ENCODE measurements at regions not wholly inside any gene's neighbourhood (a gene's known extent, or its start where the extent isn't known, plus 50 kb on each side); places are given as distances from the start of the nearest gene placed in this dataset.

DNA sequence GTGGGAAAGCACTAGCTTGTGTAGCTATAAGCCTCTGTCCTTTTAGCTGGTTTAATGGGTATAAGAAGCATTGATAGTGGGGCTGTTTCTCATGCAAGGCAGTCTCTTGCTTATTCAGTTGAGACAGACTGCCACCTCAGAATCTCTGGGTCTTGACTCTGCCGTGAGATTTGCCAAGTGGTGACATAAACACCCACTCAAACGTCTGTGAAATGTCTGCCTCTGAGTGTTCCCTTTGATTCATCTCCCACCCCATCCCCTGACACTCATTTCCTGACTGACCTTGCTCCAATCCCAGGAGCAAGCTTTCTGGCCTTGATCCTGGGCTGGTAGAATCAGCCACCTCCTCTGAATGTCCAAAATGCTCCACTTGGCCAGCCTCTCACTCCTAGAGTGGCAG is 141.9 kb upstream of the RBMS1 start:
- no peaks in the 10 kb centered on the region for H3K27me3 ChIP-seq (ENCODE audit: insufficient read depth, poor library complexity, severe bottlenecking)
- no peak for TF ChIP-seq SPI1 (IDR thresholded peaks at IDR 0.05; ENCODE audit: borderline replicate concordance, low read depth)
- TF ChIP-seq GABPA (IDR thresholded peaks at IDR 0.05; ENCODE audit: low read depth), result no peak
- TF ChIP-seq, protein P1, sequence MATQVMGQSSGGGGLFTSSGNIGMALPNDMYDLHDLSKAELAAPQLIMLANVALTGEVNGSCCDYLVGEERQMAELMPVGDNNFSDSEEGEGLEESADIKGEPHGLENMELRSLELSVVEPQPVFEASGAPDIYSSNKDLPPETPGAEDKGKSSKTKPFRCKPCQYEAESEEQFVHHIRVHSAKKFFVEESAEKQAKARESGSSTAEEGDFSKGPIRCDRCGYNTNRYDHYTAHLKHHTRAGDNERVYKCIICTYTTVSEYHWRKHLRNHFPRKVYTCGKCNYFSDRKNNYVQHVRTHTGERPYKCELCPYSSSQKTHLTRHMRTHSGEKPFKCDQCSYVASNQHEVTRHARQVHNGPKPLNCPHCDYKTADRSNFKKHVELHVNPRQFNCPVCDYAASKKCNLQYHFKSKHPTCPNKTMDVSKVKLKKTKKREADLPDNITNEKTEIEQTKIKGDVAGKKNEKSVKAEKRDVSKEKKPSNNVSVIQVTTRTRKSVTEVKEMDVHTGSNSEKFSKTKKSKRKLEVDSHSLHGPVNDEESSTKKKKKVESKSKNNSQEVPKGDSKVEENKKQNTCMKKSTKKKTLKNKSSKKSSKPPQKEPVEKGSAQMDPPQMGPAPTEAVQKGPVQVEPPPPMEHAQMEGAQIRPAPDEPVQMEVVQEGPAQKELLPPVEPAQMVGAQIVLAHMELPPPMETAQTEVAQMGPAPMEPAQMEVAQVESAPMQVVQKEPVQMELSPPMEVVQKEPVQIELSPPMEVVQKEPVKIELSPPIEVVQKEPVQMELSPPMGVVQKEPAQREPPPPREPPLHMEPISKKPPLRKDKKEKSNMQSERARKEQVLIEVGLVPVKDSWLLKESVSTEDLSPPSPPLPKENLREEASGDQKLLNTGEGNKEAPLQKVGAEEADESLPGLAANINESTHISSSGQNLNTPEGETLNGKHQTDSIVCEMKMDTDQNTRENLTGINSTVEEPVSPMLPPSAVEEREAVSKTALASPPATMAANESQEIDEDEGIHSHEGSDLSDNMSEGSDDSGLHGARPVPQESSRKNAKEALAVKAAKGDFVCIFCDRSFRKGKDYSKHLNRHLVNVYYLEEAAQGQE (IDR thresholded peaks at IDR 0.05; ENCODE audit: insufficient replicate concordance, low read depth), result no peak
- TF ChIP-seq POLR2AphosphoS5 (IDR thresholded peaks at IDR 0.05; ENCODE audit: low read depth), result no peak
- TF ChIP-seq, protein P2, sequence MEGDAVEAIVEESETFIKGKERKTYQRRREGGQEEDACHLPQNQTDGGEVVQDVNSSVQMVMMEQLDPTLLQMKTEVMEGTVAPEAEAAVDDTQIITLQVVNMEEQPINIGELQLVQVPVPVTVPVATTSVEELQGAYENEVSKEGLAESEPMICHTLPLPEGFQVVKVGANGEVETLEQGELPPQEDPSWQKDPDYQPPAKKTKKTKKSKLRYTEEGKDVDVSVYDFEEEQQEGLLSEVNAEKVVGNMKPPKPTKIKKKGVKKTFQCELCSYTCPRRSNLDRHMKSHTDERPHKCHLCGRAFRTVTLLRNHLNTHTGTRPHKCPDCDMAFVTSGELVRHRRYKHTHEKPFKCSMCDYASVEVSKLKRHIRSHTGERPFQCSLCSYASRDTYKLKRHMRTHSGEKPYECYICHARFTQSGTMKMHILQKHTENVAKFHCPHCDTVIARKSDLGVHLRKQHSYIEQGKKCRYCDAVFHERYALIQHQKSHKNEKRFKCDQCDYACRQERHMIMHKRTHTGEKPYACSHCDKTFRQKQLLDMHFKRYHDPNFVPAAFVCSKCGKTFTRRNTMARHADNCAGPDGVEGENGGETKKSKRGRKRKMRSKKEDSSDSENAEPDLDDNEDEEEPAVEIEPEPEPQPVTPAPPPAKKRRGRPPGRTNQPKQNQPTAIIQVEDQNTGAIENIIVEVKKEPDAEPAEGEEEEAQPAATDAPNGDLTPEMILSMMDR (IDR thresholded peaks at IDR 0.05; ENCODE audit: insufficient read depth, low read length), result no peak
- no peak overlapping the region for H3K4me3 ChIP-seq (replicated peaks; ENCODE audit: insufficient read depth, low read length)
- no peak overlapping the region for H3K27ac ChIP-seq (replicated peaks)
- DNase-seq (ENCODE audit: low read depth in 1 of 2, low spot score in 1 of 2), result no peak

DNA sequence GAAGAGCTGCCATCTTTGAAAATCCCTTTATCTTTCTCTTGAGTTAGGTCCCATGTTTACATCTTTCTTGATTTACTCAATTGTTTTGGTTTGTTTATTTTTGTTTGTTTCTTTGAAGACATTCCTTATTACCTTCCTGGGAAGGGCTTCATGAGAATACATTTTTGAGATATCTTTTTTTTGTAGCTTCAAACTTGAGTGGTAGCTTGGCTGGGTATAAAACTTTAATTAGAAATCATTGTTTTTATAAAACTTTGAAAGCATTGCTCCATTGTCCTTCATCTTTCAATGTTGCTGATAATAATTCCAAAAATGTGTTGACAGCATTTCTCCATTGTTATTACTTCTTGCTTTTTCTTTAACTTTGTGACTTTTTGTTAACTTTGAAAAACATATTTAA is 145.9 kb upstream of the RBMS1 start:
- no peak for DNase-seq (ENCODE audit: low read depth in 1 of 2, low spot score in 1 of 2)
- H3K4me3 ChIP-seq (replicated peaks; ENCODE audit: insufficient read depth, low read length), result no peak overlapping the region

DNA sequence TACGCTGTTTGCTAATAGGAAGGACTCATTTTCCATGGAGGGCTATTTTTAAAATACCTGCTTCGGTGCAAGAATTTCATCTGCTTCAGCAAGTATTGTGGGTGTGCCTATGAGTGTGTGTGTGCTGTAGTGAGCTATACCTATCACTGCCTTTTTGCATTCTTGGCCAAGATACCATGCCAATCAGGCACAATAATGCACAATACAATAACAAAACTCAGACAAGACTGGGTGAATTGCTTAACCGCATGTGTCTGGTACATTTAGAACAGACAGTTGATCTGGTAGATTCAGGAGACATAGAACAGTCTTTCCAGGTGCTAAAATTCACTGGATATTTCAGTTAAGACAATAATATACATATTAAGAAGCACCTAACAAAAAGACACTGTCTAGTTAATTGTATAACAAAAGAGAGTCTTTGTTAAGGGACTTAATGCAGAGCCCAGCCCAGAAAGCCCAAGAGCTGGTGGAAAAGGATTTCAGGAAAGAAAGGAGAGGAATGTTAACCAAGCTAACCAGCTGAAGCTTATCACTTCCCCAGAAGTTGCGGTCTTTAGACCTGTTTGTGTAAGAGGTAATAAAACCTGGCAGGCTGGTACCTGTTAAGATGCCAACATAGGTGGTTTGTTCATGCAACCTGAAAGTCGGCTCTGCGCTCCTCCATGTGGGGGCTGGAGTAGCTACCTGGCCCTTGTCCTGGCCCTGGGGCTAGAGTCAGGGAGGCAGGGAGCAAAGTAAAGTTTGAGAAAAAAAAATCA is 153.3 kb upstream of the RBMS1 start:
- H3K27me3 ChIP-seq (ENCODE audit: insufficient read depth, poor library complexity, severe bottlenecking), result no peaks in the 10 kb centered on the region
- TF ChIP-seq, protein P1 (IDR thresholded peaks at IDR 0.05; ENCODE audit: insufficient replicate concordance, low read depth), result no peak
- TF ChIP-seq GABPA (IDR thresholded peaks at IDR 0.05; ENCODE audit: low read depth) (no peak), POLR2AphosphoS5 (IDR thresholded peaks at IDR 0.05; ENCODE audit: low read depth) (no peak), SPI1 (IDR thresholded peaks at IDR 0.05; ENCODE audit: borderline replicate concordance, low read depth) (no peak)
- TF ChIP-seq, protein P2 (IDR thresholded peaks at IDR 0.05; ENCODE audit: insufficient read depth, low read length), result no peak
- H3K4me3 ChIP-seq (replicated peaks; ENCODE audit: insufficient read depth, low read length), result no peak overlapping the region
- H3K27ac ChIP-seq (replicated peaks), result no peak overlapping the region
- DNase-seq (ENCODE audit: low read depth in 1 of 2, low spot score in 1 of 2), result no peak

More for the DNA sequence above, 145.9 kb upstream of the RBMS1 start:
- Histone ChIP-seq H3K27me3 (ENCODE audit: insufficient read depth, poor library complexity, severe bottlenecking) (no peaks in the 10 kb centered on the region), H3K27ac (replicated peaks) (no peak overlapping the region)
- TF ChIP-seq, protein P2 (IDR thresholded peaks at IDR 0.05; ENCODE audit: insufficient read depth, low read length), result no peak
- no peak for TF ChIP-seq GABPA (IDR thresholded peaks at IDR 0.05; ENCODE audit: low read depth)
- TF ChIP-seq, protein P1 (IDR thresholded peaks at IDR 0.05; ENCODE audit: insufficient replicate concordance, low read depth), result no peak
- no peak for TF ChIP-seq POLR2AphosphoS5 (IDR thresholded peaks at IDR 0.05; ENCODE audit: low read depth)
- no peak for TF ChIP-seq SPI1 (IDR thresholded peaks at IDR 0.05; ENCODE audit: borderline replicate concordance, low read depth)
